HG03460 (cell line): ENCODE measurements at regions not wholly inside any gene's neighbourhood (a gene's known extent, or its start where the extent isn't known, plus 50 kb on each side); places are given as distances from the start of the nearest gene placed in this dataset.
A peak's percentile ranks its signal among the peaks of the same experiment; 100 is the strongest.

Experiments used
- ATAC-seq: cut with Tn5 transposase; IDR thresholded peaks from one replicate; pipeline ENCODE4 v1.9.1; 2021; ENCODE audit not compliant: unreplicated experiment

- no peak for ATAC-seq
These were observed 1321.8 kb upstream of the CRIM1 start for GRCh38 chr2:35033748-35034147.

- ATAC-seq: no peak
These were observed 1332.0 kb upstream of the CRIM1 start for GRCh38 chr2:35023545-35023944.

- no peak for ATAC-seq
These were observed 1355.1 kb upstream of the CRIM1 start for GRCh38 chr2:35000453-35000852.

- ATAC-seq: no peak
These were observed 1356.8 kb upstream of the CRIM1 start for GRCh38 chr2:34998741-34999140.

GRCh38 chr2:34997779-34998178 lies 1357.8 kb upstream of the CRIM1 start:
- ATAC-seq: no peak

- no peak for ATAC-seq
These were observed 1360.4 kb upstream of the CRIM1 start for GRCh38 chr2:34995196-34995595.

- ATAC-seq: no peak
These were observed 1363.9 kb upstream of the CRIM1 start for GRCh38 chr2:34991508-34992274.

GRCh38 chr2:34985474-34985873 lies 1370.1 kb upstream of the CRIM1 start:
- no peak for ATAC-seq

- no peak for ATAC-seq
These were observed 1374.9 kb upstream of the CRIM1 start for GRCh38 chr2:34980689-34981088.

GRCh38 chr2:34979148-34979547 lies 1376.4 kb upstream of the CRIM1 start:
- no peak for ATAC-seq

GRCh38 chr2:34961822-34962221 lies 1362.7 kb upstream of the FAM98A start:
- no peak for ATAC-seq

GRCh38 chr2:34954758-34955157 lies 1355.7 kb upstream of the FAM98A start:
- ATAC-seq: no peak

- no peak for ATAC-seq
These were observed 1351.7 kb upstream of the FAM98A start for GRCh38 chr2:34950797-34951196.

GRCh38 chr2:34949316-34949715 lies 1350.2 kb upstream of the FAM98A start:
- no peak for ATAC-seq

GRCh38 chr2:34936089-34936488 lies 1337.0 kb upstream of the FAM98A start:
- no peak for ATAC-seq

GRCh38 chr2:34912084-34912483 lies 1313.0 kb upstream of the FAM98A start:
- peak; percentile 98 for ATAC-seq

GRCh38 chr2:34909992-34910705 lies 1311.0 kb upstream of the FAM98A start:
- ATAC-seq: no peak

GRCh38 chr2:34907812-34908211 lies 1308.7 kb upstream of the FAM98A start:
- no peak for ATAC-seq

- ATAC-seq: no peak
These were observed 1302.6 kb upstream of the FAM98A start for GRCh38 chr2:34901739-34902138.

GRCh38 chr2:34899079-34899478 lies 1300.0 kb upstream of the FAM98A start:
- ATAC-seq: no peak

- ATAC-seq: no peak
These were observed 1293.7 kb upstream of the FAM98A start for GRCh38 chr2:34892766-34893165.

- ATAC-seq: no peak
These were observed 1293.2 kb upstream of the FAM98A start for GRCh38 chr2:34892256-34892655.
